HG03469 (cell line): ENCODE measurements at regions not wholly inside any gene's neighbourhood (a gene's known extent, or its start where the extent isn't known, plus 50 kb on each side); places are given as distances from the start of the nearest gene placed in this dataset.
"Not testable (repeated sequence)": the region's sequence is repeated elsewhere in the genome, so short reads cannot be mapped to it uniquely, and the experiment has no call there.

ENCODE experiments used
- ATAC-seq: cut with Tn5 transposase; IDR thresholded peaks from one replicate; pipeline ENCODE4 v1.9.1; 2021; ENCODE audit warnings: mild to moderate bottlenecking, moderate library complexity, moderate number of reproducible peaks; ENCODE audit not compliant: unreplicated experiment

DNA sequence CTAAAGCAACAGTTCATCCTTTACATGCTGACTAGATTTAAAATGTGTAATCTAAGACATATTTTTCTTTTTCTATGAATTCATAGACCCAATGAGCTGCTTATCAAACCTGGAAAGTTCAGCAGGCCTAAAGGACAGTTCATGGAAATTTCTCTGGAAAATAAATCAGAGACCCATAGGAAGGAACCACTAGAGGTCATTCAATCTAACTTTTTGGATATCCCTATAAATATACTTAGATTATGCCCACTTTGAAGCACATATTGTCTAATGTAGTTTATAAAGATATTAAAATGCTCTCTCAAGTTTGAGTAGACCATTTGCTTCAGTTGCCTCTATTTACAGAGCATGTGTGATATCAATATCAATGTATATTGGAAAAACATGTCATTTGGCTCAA is 473.0 kb downstream of the FAT4 start:
- no peak for ATAC-seq

DNA sequence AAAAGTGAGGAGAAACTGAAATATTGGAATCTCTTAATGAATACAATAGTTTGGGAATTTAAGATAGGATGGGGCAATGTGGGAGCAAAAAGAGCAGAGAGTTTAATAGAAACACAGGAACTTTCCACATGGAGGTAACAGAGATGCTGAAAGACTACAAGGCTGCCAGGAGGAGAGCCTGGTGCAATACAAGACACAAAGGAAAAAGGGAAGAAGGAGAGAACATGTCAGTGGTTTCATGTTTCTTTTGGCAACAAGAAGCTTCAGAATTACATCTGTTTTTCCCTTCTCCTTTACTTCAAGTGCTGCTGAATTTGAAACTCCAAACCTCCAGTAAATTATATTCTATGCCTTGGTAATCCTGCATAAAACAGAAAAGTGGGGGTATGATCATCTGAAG is 474.3 kb downstream of the FAT4 start:
- ATAC-seq, result no peak

DNA sequence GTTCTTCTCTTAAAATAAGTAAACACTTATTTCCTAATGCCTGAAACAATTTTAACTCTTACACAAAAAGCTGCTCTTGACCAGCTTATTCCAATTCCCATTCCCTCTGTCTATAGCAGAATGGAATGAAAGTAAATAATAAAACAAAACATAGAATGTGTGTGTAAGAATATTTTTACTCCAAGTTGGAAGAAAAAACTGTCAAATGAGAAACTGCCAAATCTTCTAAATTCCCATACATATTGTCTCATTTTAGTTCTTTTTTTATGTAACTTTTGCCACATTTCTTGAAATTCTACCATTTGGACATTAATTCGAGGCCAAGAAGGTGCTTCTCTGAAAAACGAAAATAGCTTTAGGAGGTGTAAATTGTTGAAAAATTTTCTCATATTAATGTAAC is 477.1 kb downstream of the FAT4 start:
- ATAC-seq, result no peak

DNA sequence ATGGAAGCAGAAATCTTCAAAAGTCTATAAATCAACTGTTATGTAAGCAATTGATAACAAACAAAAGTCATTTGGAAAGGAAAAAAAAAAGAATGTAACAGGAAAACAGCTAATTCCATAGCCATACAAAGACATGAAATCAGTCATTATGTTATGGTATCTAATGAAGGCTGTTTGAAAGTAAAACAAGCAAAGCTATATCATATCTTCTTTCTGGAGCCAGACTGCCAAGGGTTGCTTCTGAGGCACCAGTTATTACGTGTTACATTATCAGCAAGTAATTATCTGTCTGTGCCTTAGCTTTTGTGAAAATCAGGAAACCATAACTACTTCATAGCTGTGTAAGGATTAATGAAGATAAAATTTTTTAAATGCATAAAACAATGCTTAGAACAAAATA is 480.2 kb downstream of the FAT4 start:
- ATAC-seq, result no peak

DNA sequence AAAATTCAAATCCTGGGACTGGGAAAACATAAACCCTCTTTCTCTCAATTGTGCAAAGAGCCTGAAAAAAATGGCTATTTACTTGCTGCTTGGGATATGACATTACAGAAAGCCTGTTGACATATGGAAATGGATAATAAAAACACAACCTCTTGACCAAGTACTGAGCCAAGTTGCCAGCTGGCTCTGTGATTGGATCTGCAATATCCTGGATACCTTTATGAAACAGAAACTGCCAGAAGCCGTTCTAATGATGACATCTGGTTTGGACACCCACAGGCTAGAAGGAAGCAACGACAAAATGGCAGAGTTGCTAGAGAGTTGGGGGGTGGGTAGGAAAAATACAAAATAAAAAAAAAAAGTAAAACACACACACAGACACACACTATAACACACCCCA is 481.4 kb downstream of the FAT4 start:
- ATAC-seq, result no peak

DNA sequence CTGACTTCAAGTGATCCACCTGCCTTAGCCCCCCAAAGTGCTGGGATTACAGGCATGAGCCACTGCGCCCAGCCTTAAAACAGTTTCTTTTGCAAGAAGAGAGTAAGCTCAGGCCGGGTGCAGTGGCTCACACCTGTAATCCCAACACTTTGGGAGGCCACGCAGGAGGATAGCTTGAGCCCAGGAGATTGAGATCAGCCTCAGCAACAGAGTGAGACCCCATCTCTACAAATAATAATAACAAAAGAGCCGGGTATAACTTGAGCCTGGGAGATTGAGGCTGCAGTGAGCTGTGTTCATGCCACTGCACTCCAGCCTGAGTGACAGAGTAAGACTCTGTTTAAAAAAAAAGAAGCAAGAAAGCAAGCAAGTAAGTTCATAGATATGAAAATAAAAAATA is 482.9 kb downstream of the FAT4 start:
- not testable (repeated sequence) for ATAC-seq

DNA sequence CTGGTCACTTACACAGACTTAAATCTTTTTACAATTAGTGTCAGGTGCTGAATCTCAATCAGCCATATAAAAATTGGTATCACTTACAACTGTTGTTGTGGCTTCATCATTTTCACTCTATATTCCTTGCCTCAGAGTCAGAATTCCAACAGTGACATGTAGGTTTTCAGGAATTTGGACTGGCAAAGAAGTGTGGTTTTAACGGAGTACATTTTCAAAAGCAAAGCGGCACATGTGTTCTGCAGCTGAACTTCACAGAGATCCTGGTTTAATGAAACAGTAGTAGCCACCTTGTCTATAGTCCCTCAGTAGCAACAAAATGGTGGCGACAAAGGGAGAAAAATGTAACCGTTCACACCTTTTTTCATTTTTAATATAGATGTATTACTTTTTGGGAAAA is 486.6 kb downstream of the FAT4 start:
- ATAC-seq, result no peak

DNA sequence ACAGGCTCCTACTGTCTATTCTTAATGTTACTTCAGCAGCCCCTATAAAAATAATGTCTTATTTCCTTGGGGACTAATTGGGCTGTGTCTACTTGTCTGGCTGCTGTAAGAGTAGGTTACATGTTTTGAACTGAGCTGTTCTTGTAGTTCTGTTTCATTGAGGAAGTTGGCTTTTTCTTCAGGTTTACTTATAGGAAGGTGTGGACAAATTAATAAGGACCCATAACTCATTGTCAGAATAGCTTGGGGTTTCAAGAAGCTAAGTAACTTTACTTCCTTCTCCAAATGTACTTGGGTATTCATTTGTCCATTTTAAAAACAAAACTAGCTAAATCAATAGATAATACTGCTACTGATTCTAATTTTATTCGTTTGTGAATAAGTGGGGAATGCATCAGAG is 487.2 kb downstream of the FAT4 start:
- no peak for ATAC-seq

DNA sequence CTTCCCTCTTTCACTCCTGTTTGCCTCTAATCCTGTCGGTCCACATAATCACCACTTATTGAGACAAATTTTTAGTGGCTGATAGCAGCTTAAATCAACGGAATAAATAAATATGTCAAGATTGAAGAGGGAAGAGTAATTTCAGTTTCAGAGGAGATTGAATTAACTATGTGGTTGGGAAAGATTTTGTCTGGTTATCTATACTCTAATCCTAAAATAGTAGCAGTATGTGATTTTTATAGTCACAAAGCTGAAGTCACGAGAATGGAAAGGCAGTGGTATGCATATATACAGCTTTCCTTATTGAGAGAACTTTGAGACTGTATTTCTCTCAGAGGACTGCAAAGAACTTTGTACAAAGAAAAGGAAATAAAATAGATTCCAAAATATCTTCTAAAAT is 493.3 kb downstream of the FAT4 start:
- ATAC-seq, result no peak

DNA sequence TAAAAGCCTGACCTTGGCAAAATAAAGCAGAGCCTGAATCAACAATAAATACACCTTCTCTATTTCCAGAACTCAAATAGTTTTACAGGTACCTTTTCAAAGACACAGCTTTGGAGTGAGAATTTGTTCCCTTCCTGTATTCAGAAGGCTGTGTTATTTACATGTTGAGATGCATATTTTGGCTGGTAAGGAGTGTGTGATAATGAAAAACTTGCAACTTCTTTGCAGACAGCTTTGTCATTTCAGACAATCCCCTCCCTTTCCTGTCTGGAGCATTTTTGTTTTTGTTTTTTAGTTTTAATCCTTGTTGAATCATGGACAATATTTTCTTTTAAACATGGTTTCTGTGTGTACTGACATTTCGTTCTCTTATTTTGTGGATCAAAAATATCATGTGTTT is 493.8 kb downstream of the FAT4 start:
- no peak for ATAC-seq

DNA sequence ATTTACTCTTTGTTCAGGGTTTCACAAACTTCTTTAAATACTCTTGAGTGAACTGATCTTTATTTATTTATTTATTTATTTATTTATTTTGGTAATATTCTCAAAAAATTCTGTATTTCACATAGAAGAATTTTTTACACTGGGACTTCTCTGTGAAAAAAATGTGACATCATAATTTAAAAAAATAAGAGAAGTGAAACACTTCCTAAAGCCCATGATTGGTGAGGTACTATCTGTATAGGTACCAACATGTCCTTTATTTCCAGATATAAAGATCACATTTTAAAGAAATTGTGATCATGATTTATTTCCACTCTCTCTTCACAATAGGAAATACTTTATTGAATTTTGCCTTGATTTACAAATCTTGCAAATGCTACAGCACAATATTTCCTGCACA is 497.1 kb downstream of the FAT4 start:
- ATAC-seq, result no peak

DNA sequence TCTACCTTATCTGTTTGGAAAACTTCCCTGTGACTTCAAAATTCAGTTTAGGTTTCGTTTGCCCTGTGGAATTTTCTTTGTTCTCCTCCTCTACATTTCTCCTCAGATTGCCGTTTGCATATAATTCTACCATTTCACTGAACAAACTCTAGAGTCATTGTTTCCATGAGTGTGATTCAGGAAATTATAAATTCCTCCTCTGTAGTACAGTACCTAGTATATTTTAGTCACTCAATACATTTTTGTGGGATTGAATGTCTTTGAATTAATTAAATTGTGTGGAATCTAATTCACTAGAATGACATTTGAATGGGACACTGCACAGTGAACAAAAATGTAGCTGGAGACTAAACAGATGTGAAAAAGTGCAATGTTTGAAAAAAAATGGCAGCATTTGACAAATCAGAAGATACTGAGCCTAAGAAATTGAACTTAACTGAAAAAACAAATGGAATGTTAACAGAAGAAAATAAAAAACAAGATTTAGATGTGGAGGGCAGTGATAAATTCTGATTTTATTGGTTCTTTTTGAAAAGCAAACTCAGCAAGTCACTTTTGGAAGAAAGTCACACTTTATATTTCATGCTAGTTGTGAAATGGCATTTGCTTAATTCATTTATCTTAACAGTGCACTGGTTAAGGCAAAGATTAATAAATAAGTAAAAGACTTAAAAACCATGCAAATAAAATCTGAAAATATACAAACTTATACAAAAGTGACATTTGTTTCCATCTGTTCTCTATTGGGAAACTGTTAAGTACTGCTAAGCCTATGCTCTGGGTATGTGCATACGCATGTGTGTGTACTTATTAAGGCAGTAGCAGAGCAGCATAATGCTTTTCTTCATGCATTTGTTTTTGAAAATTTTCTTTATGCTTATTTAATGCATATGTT is 512.3 kb downstream of the FAT4 start:
- no peak for ATAC-seq

DNA sequence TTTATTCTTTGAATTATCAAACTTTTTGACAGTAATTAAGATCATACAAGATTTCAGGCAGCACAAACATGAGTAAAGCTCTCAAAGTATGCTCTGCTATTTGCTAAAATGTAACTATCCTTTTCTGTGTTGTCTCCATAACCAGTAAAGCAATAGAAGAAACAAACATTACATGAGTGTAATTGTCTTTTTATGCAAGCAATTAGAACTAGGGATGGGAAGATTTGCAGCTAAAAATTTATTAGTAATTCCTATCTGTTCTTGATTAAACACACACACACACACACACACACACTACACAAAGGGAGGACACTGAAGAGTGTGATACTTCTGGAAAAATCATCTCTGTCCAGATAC is 512.9 kb downstream of the FAT4 start:
- ATAC-seq, result no peak

DNA sequence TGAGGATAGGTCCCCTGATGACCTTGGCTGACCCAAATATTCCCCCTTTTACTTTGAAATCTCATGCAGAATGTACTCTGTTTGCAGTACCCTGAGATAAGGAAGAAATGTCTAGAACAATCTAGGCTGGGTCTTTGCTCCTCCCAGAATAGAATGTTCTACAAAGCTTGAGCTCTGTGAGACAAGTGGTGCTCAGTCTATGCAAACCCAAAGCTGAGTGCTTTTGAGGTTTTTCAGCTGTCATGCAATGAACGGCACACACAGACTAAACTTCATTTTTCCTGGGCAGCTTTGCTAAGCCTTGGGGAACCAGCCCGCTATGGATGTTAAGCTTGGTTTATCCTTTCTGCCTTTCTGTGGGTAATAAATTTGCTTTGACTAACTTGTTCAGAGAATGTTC is 513.6 kb downstream of the FAT4 start:
- no peak for ATAC-seq

DNA sequence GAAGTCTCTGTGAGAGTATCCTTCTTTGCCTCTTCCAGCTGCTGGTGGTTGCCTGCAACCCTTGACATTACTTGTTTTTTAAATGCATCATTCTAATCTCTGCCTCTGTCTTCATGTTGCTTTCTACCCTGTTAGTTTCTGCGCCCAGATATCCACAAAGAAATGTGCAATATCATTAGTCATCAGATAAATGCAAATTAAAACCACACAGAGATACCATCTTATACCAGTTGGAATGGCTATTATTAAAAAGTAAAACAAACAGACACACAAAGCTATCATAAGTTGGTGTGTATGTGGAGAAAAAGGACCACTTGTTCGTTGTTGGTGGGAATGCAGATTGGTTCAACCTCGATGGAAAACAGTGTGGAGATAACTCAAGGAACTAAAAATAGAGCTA is 517.4 kb downstream of the FAT4 start:
- ATAC-seq, result no peak

DNA sequence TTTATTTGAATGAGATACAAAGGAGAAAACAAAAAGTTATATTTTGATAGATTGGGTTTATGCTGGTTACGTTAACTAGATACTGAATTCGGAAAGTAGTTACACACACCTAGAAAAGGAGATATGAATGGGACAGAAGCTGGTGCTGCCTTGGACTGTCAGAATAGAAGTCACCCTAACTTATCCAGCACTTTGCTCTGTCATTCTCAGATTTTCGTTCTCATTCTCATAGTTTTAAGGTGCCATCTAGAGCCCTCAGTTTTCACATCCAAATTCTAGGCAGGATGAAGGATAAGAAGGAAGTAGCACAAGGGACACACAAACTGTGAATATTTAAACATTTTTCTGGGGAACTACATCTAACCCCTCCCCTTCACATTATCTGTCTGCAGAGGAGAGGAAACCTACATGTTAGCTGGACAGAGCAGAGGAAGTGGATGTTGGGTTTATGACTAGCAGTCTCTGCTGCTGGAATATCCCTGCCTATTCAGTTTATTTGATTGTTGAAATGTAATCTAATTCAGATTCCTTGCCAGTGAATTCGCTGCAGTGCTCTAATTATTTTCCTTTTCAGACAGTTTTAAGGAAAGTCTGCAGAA is 521.9 kb downstream of the FAT4 start:
- no peak for ATAC-seq

DNA sequence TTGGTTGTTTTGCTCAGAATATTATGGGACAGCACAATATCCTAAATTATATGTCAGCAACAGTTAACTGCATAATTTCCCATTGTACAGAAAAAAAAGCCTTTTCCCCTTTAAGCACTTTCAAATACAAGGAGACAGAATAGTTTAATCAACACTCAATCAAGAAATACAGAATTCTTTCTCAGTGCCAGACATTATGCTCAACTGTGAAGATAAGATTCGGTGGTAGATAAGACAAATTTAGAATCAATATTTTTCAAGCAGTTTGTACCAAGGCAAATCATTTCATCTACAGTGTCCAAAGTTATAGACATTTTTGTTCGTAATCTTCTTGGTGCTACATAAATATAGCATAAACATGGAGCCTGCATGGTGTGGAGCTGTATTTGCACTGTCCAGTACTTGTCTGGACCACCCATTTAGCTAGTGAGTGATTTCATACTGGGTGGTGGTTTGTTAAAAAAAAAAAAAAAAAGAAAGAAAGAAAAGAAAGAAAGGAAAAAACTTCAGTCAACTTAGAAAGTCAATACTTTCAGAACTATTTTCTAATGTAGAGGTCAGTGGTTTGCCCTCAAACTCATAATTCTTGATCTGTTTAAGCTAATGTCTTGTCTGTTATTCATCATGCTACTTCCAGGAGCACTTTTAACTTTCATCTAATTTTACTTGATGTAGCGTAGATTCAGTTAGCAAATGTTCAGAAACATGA is 522.9 kb downstream of the FAT4 start:
- ATAC-seq, result no peak

DNA sequence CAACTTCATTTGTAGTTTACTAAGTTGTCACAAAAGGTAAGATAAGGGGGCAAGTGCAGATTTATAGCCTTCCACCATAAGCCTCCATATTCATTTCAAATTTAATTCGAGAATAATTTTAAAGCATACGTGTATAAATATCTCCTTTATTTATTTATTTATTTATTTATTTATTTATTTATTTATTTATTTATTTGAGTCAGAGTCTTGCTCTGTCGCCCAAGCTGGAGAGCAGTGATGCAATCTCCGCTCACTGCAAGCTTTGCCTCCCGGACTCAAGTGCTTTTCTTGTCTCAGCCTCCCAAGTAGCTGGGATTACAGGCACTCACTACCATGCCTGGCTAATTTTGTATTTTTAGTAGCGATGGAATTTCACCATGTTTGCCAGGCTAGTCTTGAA is 523.4 kb downstream of the FAT4 start:
- no peak for ATAC-seq

DNA sequence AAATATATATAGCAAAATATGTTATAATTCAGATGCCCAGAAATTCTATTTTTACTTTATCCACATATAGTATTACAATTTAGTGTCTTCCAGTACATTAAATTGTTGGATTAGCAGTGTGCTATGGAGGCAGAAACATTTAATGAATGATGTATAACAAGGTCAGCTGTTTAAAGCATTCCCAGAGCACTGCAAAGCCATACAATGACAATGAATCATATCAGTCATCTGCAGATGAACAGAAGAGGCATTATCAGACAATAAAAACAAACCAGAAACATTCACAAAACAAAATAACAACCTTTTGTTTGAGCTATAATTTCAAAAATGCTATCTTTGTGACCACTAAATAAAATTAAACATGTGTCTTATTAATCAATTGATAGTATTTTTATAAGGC is 524.2 kb downstream of the FAT4 start:
- ATAC-seq, result no peak

DNA sequence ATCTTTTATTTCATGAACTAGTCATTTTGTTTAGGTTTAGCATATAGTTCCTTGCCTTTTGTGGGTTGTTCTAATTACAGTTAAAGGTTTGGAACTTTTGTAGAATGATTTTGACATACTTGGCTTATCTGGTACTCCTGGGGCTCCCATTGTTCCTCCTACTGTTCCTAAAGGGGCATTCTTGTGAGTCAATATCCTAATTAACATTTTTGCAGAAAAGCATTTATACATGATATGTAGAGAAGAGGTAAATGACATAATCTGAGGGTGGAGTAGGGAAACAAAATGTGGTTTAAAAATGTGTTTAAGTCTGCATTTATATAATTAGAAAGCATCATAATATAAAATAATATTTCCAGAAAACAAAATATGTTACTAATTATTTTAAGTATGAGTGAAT is 529.2 kb downstream of the FAT4 start:
- no peak for ATAC-seq

DNA sequence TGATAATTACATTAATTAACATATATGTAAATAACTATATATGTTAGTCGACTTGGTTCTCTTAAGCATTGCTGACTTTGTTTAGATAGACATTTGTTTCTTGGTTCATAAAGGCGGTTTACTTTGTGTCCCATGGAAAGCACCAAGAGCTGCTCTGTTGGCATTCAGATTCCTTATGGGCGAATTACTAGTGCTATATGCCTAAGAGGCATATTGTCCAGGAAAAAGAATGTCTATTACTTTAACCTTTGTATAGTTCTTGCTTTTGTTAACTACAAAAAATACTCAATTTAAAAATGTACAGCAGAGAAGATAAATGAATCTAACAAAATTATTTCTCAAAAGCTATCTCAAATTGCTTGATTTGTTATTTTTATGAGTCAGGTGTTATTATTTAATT is 532.8 kb downstream of the FAT4 start:
- ATAC-seq, result no peak

DNA sequence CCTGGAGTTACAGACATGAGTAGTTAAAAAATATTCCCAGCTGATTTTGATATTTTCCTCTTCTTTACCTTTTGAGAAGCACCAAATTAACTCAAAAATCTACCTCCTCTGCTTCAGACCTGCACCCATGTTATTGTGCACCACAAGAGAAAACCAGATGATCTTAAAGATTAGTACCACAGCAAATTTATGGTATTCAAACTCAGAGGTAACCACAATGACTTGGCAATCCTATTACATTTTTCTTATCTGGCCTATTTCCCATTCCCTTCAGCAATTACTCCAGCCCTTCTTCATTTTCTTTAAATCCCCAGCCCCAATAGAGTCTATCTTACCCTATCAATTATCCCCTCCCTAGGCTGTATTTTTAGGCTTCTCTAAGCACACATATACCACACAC is 535.1 kb downstream of the FAT4 start:
- no peak for ATAC-seq
